GM20000 (cell line): ENCODE measurements at regions not wholly inside any gene's neighbourhood (a gene's known extent, or its start where the extent isn't known, plus 50 kb on each side); places are given as distances from the start of the nearest gene placed in this dataset.

ENCODE experiments used
- DNase-seq: peaks from one replicate; pipeline ENCODE4 v3.0.0; 2012; ENCODE audit warnings: low spot score
- TF ChIP-seq, protein P1 (sequence below): IDR thresholded peaks from 2 replicates; pipeline ENCODE4 v1.5.1; 2012; ENCODE audit warnings: mild to moderate bottlenecking, control low read depth; ENCODE audit errors: extremely low read depth, missing control alignments

DNA sequence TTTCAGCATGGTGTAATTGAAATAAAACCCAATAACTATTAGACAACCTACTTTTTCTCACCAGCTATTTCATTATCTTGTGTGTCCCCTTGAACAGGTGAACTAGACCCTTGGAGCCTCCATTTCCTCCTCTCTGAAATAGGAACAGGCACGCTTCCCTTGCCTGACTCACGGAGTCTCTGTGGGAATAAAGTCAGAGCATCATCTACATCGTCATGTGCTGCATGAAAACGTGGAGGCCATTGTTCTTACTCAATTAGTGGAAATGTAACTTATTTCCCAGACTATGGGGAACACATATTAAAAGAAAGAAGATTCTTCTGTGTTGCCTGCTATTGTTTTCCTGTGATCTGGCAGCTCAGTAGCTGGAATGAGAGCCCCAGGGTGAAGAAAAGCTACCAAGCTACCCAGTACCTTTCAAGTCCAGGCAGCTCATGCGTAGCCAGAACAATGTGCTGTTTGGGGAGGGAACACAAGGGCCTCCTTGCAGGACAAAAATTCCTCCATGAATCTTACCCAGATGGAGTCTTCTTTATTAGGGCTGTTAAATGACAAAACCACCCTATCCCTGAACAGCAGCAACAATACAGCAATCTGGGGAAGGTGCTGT lies 59.8 kb downstream of the SOX11 start:
- DNase-seq = no peak
- TF ChIP-seq, protein P1, sequence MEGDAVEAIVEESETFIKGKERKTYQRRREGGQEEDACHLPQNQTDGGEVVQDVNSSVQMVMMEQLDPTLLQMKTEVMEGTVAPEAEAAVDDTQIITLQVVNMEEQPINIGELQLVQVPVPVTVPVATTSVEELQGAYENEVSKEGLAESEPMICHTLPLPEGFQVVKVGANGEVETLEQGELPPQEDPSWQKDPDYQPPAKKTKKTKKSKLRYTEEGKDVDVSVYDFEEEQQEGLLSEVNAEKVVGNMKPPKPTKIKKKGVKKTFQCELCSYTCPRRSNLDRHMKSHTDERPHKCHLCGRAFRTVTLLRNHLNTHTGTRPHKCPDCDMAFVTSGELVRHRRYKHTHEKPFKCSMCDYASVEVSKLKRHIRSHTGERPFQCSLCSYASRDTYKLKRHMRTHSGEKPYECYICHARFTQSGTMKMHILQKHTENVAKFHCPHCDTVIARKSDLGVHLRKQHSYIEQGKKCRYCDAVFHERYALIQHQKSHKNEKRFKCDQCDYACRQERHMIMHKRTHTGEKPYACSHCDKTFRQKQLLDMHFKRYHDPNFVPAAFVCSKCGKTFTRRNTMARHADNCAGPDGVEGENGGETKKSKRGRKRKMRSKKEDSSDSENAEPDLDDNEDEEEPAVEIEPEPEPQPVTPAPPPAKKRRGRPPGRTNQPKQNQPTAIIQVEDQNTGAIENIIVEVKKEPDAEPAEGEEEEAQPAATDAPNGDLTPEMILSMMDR = no peak

DNA sequence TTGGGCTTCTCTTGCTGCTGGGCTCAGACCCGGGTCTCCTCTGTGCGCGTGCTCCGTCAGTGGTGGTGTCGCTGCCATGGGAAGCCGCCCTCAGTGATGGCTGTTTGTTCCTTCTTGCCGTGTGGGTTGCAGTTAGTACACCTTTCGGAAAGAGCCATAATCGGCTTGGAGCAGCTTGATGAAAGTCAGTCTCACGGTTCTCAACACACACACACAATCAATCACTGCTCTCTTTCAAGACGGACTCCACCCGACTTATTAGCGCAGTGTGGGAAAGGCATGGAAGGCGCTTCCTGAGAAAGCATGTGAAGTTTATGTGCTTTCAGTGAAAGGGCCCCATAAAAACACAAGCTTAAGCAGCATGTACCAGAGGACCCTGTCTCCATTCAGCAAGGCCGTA lies 64.1 kb downstream of the SOX11 start:
- TF ChIP-seq, protein P1 = no peak
- DNase-seq = no peak

DNA sequence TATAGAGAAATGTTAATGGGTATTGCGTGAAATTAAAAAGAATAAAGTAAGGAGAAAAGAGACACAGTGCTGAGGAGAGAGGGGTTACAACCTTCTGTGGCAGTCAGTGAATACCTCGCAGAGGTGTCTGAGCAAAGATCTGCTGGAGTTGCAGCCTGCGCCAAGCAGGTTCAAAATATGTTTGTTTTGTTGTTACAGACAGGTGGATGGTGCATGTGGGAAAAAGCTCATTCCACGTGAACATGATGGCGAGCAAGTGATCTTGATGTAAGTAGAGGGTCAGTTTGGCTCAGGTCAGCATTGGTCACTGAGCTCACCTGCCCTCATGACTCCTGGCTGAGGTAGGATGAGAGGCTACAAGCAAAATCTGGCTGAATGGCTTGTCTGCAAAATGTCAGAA lies 66.2 kb downstream of the SOX11 start:
- no peak for DNase-seq
- TF ChIP-seq, protein P1 = no peak

DNA sequence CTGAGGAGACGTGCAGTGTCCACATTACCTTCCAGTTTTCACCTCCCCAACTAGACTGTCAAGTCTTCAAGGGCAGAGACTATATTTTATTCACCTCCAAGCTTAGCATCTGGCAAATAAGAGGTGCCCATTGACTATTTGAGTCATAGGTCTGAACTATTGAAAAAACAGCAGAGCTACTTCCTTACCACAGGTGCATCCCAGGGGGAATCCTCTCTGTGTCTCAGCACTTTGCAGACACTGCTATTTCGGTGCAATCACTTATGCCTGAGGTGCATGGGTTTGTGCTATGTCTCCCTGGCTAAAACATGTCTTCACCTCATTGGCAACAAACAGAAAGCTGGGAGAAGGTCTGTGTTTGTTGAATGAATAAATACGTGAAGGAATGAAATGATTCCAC lies 67.8 kb downstream of the SOX11 start:
- TF ChIP-seq, protein P1 = no peak
- DNase-seq = no peak

DNA sequence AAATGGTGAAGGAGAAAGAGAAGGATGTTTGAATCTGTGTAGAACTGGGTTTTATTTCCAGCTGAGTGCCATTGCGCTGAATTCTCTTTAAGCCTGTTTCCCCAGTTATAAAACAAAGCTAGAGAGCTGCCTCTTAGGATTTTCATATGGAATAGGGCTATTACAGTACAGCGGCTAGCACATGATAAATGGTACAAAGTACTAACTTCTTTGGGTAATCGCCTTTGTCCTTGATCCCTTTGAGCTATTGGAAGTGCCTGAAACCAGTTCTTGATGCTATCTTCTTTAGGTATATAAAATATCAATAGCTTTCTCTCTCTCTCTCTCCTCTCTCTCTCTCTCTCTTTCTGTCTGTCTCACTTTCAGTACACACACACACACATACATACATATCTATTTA lies 71.3 kb downstream of the SOX11 start:
- DNase-seq = no peak
- TF ChIP-seq, protein P1 = no peak

DNA sequence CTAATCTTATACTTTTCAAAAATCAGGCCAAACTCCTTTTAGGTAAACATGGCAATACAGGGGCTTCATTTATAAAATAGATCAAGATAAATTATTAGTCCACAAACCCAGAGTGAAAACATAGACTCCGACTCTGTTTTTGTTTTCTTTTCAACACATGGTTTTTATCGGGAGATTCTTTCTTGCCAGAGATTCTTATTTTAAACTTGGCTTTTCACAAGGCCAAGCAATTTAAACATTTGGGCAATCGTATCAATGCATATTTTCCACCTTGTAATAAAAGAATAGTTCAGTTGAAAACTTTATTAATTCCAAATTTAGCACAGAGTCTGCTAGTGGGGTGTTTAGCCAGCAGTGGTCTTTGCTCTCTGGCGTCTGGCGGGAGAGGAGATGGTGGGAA lies 71.9 kb downstream of the SOX11 start:
- no peak for DNase-seq
- TF ChIP-seq, protein P1 = no peak

DNA sequence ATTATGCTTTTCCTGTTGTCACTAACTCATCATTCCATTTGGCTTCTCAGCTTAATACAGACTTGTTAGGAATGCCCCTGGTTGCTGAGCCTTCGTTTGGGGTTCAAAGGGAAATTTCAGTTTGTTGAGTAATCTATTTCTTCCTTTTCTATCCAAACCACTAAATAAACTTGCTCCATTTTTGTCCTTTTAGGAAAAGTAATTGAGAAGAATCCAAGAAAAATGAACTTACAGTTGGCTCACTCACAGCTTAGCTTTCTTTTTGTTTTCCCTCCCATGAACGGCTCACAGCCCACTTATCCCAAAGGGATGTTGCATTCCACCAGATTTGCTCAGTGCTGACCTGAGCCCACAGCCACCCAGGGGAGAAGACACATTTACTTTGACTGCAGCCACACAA lies 73.9 kb downstream of the SOX11 start:
- no peak for DNase-seq
- TF ChIP-seq, protein P1 = no peak
